Muscle layer of colon (tissue), 2 donors: ENCODE measurements at regions not wholly inside any gene's neighbourhood (a gene's known extent, or its start where the extent isn't known, plus 50 kb on each side); places are given as distances from the start of the nearest gene placed in this dataset.

Experiments
- H3K27ac ChIP-seq: one replicate; pipeline ENCODE4 v1.7.0; 2013; ENCODE audit warnings: low read depth, mild to moderate bottlenecking, low read length, moderate library complexity
- H3K27me3 ChIP-seq, 2 donors: one replicate each; pipeline ENCODE4 v1.7.0; 2013; ENCODE audit warnings: low read length in 2 of 2, mild to moderate bottlenecking in 2 of 2; ENCODE audit not compliant: insufficient read depth in 2 of 2, control insufficient read depth in 1 of 2
- H3K36me3 ChIP-seq: one replicate; pipeline ENCODE4 v1.7.0; 2013; ENCODE audit warnings: mild to moderate bottlenecking, low read length; ENCODE audit not compliant: insufficient read depth
- H3K4me1 ChIP-seq: one replicate; pipeline ENCODE4 v1.7.0; 2013; ENCODE audit warnings: mild to moderate bottlenecking, low read length; ENCODE audit not compliant: insufficient read depth
- H3K4me3 ChIP-seq, 2 donors: one replicate each; pipeline ENCODE4 v1.7.0; 2013; ENCODE audit warnings: low read length in 2 of 2, low read depth in 1 of 2, mild to moderate bottlenecking in 1 of 2, moderate library complexity in 1 of 2
- H3K9ac ChIP-seq: one replicate; pipeline ENCODE4 v1.7.0; 2013; ENCODE audit warnings: low read length
- H3K9me3 ChIP-seq: one replicate; pipeline ENCODE4 v1.7.0; 2013; ENCODE audit warnings: mild to moderate bottlenecking, low read length
- donor health status: abdominal sarcoma.
- donor health status: Adenocarcinoma of cecum.

GRCh38 chr12:62103748-62104147, 156.5 kb upstream of the USP15 start:
- Histone ChIP-seq H3K27me3 (no peaks in the 10 kb centered on the region), H3K36me3 (no peaks in the 10 kb centered on the region), H3K9ac (no peak overlapping the region), H3K4me1 (no peaks in the 10 kb centered on the region), H3K9me3 (no peaks in the 10 kb centered on the region), H3K27ac (no peak overlapping the region), H3K4me3 (no peak overlapping the region)

GRCh38 chr12:62106547-62107185, 153.5 kb upstream of the USP15 start:
- Histone ChIP-seq H3K27ac (no peak overlapping the region), H3K27me3 (no peaks in the 10 kb centered on the region), H3K4me3 (no peak overlapping the region), H3K36me3 (no peaks in the 10 kb centered on the region), H3K9ac (no peak overlapping the region), H3K9me3 (no peaks in the 10 kb centered on the region), H3K4me1 (no peaks in the 10 kb centered on the region)

GRCh38 chr12:62113366-62114011, 146.7 kb upstream of the USP15 start:
- Histone ChIP-seq H3K27me3 (no peaks in the 10 kb centered on the region), H3K36me3 (no peaks in the 10 kb centered on the region), H3K9ac (no peak overlapping the region), H3K27ac (no peak overlapping the region), H3K9me3 (no peaks in the 10 kb centered on the region), H3K4me3 (no peak overlapping the region), H3K4me1 (no peaks in the 10 kb centered on the region)

GRCh38 chr12:62116986-62117385, 143.2 kb upstream of the USP15 start:
- no peaks in the 10 kb centered on the region for H3K36me3 ChIP-seq
- H3K9ac ChIP-seq = no peak overlapping the region
- no peaks in the 10 kb centered on the region for H3K4me1 ChIP-seq
- H3K4me3 ChIP-seq = no peak overlapping the region
- no peak overlapping the region for H3K27ac ChIP-seq
- H3K27me3 ChIP-seq = no peaks in the 10 kb centered on the region
- H3K9me3 ChIP-seq = no peaks in the 10 kb centered on the region

GRCh38 chr12:62123721-62124203, 136.4 kb upstream of the USP15 start:
- no peak overlapping the region for H3K9ac ChIP-seq

GRCh38 chr12:62127516-62127915, 132.7 kb upstream of the USP15 start:
- no peaks in the 10 kb centered on the region for H3K4me1 ChIP-seq
- no peaks in the 10 kb centered on the region for H3K9me3 ChIP-seq
- no peak overlapping the region for H3K9ac ChIP-seq
- no peaks in the 10 kb centered on the region for H3K36me3 ChIP-seq
- no peak overlapping the region for H3K4me3 ChIP-seq
- no peak overlapping the region for H3K27ac ChIP-seq
- no peaks in the 10 kb centered on the region for H3K27me3 ChIP-seq

More at GRCh38 chr12:62123721-62124203, 136.4 kb upstream of the USP15 start:
- no peak overlapping the region for H3K4me3 ChIP-seq
- H3K9me3 ChIP-seq = no peaks in the 10 kb centered on the region
- no peaks in the 10 kb centered on the region for H3K27me3 ChIP-seq
- H3K4me1 ChIP-seq = no peaks in the 10 kb centered on the region
- H3K36me3 ChIP-seq = no peaks in the 10 kb centered on the region
- H3K27ac ChIP-seq = no peak overlapping the region

GRCh38 chr12:62128175-62128975, 131.8 kb upstream of the USP15 start:
- no peak overlapping the region for H3K4me3 ChIP-seq
- no peaks in the 10 kb centered on the region for H3K9me3 ChIP-seq
- H3K9ac ChIP-seq = no peak overlapping the region
- H3K27me3 ChIP-seq = no peaks in the 10 kb centered on the region
- H3K4me1 ChIP-seq = no peaks in the 10 kb centered on the region
- no peaks in the 10 kb centered on the region for H3K36me3 ChIP-seq
- no peak overlapping the region for H3K27ac ChIP-seq

- H3K36me3 ChIP-seq = no peaks in the 10 kb centered on the region
- H3K9ac ChIP-seq = no peak overlapping the region
- H3K27me3 ChIP-seq = no peaks in the 10 kb centered on the region
- no peak overlapping the region for H3K27ac ChIP-seq
- no peak overlapping the region for H3K4me3 ChIP-seq
- H3K9me3 ChIP-seq = no peaks in the 10 kb centered on the region
- no peaks in the 10 kb centered on the region for H3K4me1 ChIP-seq
These were observed 130.9 kb upstream of the USP15 start for GRCh38 chr12:62129291-62129690.

- no peak overlapping the region for H3K9ac ChIP-seq
- H3K27me3 ChIP-seq = no peaks in the 10 kb centered on the region
- H3K36me3 ChIP-seq = no peaks in the 10 kb centered on the region
- no peak overlapping the region for H3K4me3 ChIP-seq
- no peaks in the 10 kb centered on the region for H3K9me3 ChIP-seq
- H3K4me1 ChIP-seq = no peaks in the 10 kb centered on the region
- no peak overlapping the region for H3K27ac ChIP-seq
These were observed 129.8 kb upstream of the USP15 start for GRCh38 chr12:62130402-62130801.

GRCh38 chr12:62130834-62131552, 129.2 kb upstream of the USP15 start:
- Histone ChIP-seq H3K9me3 (no peaks in the 10 kb centered on the region), H3K9ac (no peak overlapping the region), H3K4me3 (no peak overlapping the region), H3K27ac (no peak overlapping the region), H3K4me1 (no peaks in the 10 kb centered on the region), H3K36me3 (no peaks in the 10 kb centered on the region), H3K27me3 (no peaks in the 10 kb centered on the region)

GRCh38 chr12:62133440-62133839, 126.8 kb upstream of the USP15 start:
- no peaks in the 10 kb centered on the region for H3K36me3 ChIP-seq
- H3K4me3 ChIP-seq = no peak overlapping the region
- no peak overlapping the region for H3K9ac ChIP-seq
- no peak overlapping the region for H3K27ac ChIP-seq
- H3K27me3 ChIP-seq = no peaks in the 10 kb centered on the region
- no peaks in the 10 kb centered on the region for H3K9me3 ChIP-seq
- H3K4me1 ChIP-seq = no peaks in the 10 kb centered on the region
